ENCODE measurements at regions not wholly inside any gene's neighbourhood (a gene's known extent, or its start where the extent isn't known, plus 50 kb on each side); places are given as distances from the start of the nearest gene placed in this dataset.

GRCh38 chr11:21924262-21924661 lies 268.6 kb upstream of the ANO5 start:
- Histone ChIP-seq H3K4me3 (ENCODE audit: low read depth, low read length) (no peak overlapping the region), H3K36me3 (ENCODE audit: control insufficient read depth in 2 of 2, insufficient read depth in 1 of 2, low read length in 2 of 2) (no peaks in the 10 kb centered on the region), H3K4me1 (ENCODE audit: control insufficient read depth, insufficient read depth, low read length) (no peaks in the 10 kb centered on the region), H3K9me3 (ENCODE audit: control insufficient read depth, insufficient read depth, low read depth, low read length) (no peaks in the 10 kb centered on the region), H3K27ac (ENCODE audit: extremely low read depth, low read depth, low read length) (no peak overlapping the region)
- no peak for TF ChIP-seq ZNF19 (tag by site-specific recombination; IDR thresholded peaks at IDR 0.05; ENCODE audit: low read depth)
- TF ChIP-seq PBX3 (CRISPR knock-in tag; IDR thresholded peaks at IDR 0.05), result no peak
- TF ChIP-seq, protein P1, sequence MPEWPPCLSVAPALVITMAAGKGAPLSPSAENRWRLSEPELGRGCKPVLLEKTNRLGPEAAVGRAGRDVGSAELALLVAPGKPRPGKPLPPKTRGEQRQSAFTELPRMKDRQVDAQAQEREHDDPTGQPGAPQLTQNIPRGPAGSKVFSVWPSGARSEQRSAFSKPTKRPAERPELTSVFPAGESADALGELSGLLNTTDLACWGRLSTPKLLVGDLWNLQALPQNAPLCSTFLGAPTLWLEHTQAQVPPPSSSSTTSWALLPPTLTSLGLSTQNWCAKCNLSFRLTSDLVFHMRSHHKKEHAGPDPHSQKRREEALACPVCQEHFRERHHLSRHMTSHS (tag by site-specific recombination; IDR thresholded peaks at IDR 0.05), result no peak
- no peak for TF ChIP-seq ZNF146 (tag by site-specific recombination; IDR thresholded peaks at IDR 0.05)
- TF ChIP-seq ZNF654 (tag by site-specific recombination; IDR thresholded peaks at IDR 0.05; ENCODE audit: low read depth), result no peak
- no peak for TF ChIP-seq ZNF626 (tag by site-specific recombination; IDR thresholded peaks at IDR 0.05)
- no peak for TF ChIP-seq ZNF621 (tag by site-specific recombination; IDR thresholded peaks at IDR 0.05)
- no peak for TF ChIP-seq ZBTB17 (tag by site-specific recombination; IDR thresholded peaks at IDR 0.05)
- TF ChIP-seq ZNF169 (tag by site-specific recombination; IDR thresholded peaks at IDR 0.05), result no peak
- no peak for TF ChIP-seq ZNF174 (tag by site-specific recombination; IDR thresholded peaks at IDR 0.05)
- TF ChIP-seq ZEB2 (tag by site-specific recombination; IDR thresholded peaks at IDR 0.05), result no peak
- no peak for TF ChIP-seq WT1 (tag by site-specific recombination; IDR thresholded peaks at IDR 0.05)
- TF ChIP-seq ZIC2 (tag by site-specific recombination; IDR thresholded peaks at IDR 0.05), result no peak
- TF ChIP-seq TSHZ1 (tag by site-specific recombination; IDR thresholded peaks at IDR 0.05; ENCODE audit: borderline replicate concordance), result no peak
- TF ChIP-seq ZNF354C (tag by site-specific recombination; IDR thresholded peaks at IDR 0.05; ENCODE audit: borderline replicate concordance, low read depth), result no peak
- TF ChIP-seq ZNF660 (tag by site-specific recombination; IDR thresholded peaks at IDR 0.05), result no peak
- TF ChIP-seq, protein P2, sequence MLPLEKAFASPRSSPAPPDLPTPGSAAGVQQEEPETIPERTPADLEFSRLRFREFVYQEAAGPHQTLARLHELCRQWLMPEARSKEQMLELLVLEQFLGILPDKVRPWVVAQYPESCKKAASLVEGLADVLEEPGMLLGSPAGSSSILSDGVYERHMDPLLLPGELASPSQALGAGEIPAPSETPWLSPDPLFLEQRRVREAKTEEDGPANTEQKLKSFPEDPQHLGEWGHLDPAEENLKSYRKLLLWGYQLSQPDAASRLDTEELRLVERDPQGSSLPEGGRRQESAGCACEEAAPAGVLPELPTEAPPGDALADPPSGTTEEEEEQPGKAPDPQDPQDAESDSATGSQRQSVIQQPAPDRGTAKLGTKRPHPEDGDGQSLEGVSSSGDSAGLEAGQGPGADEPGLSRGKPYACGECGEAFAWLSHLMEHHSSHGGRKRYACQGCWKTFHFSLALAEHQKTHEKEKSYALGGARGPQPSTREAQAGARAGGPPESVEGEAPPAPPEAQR (tag by site-specific recombination; IDR thresholded peaks at IDR 0.05), result no peak
- TF ChIP-seq MZF1 (tag by site-specific recombination; IDR thresholded peaks at IDR 0.05; ENCODE audit: borderline replicate concordance), result no peak
- ChIA-PET CTCF (interaction anchor here (0.6 kb wide), 1 partner anchor 112 kb away, joined by 3 read pairs; no protein-coding TSS in a partner anchor), POLR2A (no interaction called here)

- no peak overlapping the region for H3K4me3 ChIP-seq (ENCODE audit: low read depth, low read length)
- ChIA-PET POLR2A (no interaction called here), CTCF (no interaction called here)
- TF ChIP-seq ZNF214 (tag by site-specific recombination; IDR thresholded peaks at IDR 0.05; ENCODE audit: borderline replicate concordance), result no peak
- no peak for TF ChIP-seq ZSCAN23 (tag by site-specific recombination; IDR thresholded peaks at IDR 0.05)
- TF ChIP-seq ZNF621 (tag by site-specific recombination; IDR thresholded peaks at IDR 0.05), result no peak
- TF ChIP-seq, protein P3, sequence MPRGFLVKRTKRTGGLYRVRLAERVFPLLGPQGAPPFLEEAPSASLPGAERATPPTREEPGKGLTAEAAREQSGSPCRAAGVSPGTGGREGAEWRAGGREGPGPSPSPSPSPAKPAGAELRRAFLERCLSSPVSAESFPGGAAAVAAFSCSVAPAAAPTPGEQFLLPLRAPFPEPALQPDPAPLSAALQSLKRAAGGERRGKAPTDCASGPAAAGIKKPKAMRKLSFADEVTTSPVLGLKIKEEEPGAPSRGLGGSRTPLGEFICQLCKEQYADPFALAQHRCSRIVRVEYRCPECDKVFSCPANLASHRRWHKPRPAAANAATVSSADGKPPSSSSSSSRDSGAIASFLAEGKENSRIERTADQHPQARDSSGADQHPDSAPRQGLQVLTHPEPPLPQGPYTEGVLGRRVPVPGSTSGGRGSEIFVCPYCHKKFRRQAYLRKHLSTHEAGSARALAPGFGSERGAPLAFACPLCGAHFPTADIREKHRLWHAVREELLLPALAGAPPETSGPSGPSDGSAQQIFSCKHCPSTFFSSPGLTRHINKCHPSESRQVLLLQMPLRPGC (tag by site-specific recombination; IDR thresholded peaks at IDR 0.05), result no peak
- no peak for TF ChIP-seq GLI4 (tag by site-specific recombination; IDR thresholded peaks at IDR 0.05)
- no peak for TF ChIP-seq ZNF426 (tag by site-specific recombination; IDR thresholded peaks at IDR 0.05)
- no peaks in the 10 kb centered on the region for H3K4me1 ChIP-seq (ENCODE audit: control insufficient read depth, insufficient read depth, low read length)
- no peak overlapping the region for H3K27ac ChIP-seq (ENCODE audit: extremely low read depth, low read depth, low read length)
- H3K9me3 ChIP-seq (ENCODE audit: control insufficient read depth, insufficient read depth, low read depth, low read length), result no peaks in the 10 kb centered on the region
- no peaks in the 10 kb centered on the region for H3K36me3 ChIP-seq (ENCODE audit: control insufficient read depth in 2 of 2, insufficient read depth in 1 of 2, low read length in 2 of 2)
Measured at GRCh38 chr11:21927628-21928027, 265.3 kb upstream of the ANO5 start.

All from HEK293 (cell line).